SHP77 treated with DMSO at 0.1 percent for 48 hours (cell line): ENCODE measurements at regions not wholly inside any gene's neighbourhood (a gene's known extent, or its start where the extent isn't known, plus 50 kb on each side); places are given as distances from the start of the nearest gene placed in this dataset.
"Not testable (repeated sequence)": the region's sequence is repeated elsewhere in the genome, so short reads cannot be mapped to it uniquely, and the experiment has no call there.

ENCODE experiments used
- DNase-seq: peaks from one replicate; lab custom pipeline; 2025; lab: John Stamatoyannopoulos, UW

DNA sequence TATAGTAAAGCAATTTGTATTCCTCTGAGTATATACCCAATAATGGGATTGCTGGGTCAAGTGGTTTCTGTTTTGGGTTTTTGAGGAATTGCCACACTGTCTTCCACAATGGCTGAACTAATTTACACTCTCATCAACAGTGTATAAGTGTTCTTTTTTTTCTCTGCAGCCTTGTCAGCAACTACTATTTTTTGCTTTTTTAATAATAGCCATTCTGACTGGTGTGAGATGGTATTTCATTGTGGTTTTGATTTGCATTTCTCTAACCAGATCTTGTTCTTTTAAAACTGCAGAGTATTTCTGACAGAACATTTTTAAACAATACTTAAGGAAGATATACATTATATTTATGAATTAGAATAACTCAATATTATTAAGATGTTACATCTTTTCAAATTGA lies 1140.5 kb upstream of the CNTN5 start:
- no peak for DNase-seq

DNA sequence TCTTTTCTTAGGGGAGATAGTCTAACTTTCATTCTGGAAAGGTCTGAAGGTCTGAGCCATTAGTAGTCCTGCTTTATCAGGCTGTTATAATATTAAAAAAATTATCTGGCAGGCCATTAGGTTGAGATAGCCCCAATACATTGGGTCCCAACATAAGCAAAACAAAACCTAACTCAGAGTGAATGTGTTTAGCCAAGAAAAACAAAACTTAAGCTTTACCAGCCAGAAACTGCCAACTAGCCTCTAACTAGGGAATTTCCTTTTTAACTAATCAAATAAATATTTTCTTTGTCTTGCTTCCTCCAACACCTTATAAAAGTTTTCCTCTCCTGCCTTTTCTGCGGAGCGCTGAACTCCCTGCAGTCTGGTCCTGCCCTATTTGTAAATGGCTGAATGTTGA lies 1137.7 kb upstream of the CNTN5 start:
- no peak for DNase-seq

DNA sequence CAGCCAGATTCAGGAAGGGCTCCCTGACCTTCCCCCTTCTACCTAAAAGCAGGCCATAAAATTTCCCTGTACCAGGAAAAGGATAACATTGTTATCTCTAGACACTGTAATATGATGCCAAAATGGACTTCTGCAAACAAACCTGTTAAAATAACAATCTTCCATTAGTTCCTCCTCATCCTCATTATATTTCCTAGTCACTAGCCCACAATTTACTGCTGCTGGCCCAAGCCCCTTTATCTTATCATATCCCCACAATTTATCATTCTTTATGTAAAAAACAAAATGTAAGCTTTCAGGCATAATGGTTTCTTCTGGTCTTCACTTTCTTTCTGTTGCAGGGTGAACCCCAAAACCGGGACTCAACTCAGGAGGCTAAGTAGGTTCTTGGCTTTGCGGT lies 1132.1 kb upstream of the CNTN5 start:
- no peak for DNase-seq

DNA sequence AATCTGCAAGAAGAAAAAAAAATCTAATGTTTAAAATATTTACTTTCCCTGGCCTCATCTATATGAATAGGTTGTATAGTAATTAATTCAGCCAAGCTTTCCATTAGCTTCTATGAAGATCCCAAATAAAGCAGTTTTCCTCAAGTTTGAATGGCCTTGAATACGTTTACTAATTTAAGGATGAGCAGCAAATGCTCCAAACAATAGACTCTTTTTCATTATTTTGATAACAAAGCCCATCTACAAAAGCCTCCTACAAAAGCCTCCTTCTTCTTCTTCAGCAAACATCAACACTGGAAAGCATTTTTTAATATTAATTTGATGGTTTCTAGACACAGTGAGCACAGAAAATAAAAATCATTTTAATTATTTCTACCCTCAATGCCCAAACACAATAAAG lies 1130.3 kb upstream of the CNTN5 start:
- no peak for DNase-seq

DNA sequence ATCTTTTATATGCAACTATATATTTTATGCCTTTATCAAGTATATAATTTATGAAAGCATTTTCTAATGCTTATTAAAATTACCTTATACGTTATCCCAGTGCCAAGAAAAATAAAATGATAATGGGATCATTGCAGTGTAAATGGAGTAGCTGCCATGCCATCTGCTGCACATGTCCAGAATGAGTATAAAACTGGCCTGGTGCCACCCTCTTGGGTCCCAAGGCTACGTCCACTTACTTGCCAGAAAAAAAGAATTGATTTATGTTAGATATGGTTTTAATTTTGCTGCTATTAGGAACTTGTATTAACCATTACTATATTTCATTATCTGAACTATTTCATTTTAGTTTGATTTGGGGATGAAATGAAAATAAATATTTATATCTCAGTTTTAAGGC lies 1127.1 kb upstream of the CNTN5 start:
- DNase-seq = peak; percentile 47

DNA sequence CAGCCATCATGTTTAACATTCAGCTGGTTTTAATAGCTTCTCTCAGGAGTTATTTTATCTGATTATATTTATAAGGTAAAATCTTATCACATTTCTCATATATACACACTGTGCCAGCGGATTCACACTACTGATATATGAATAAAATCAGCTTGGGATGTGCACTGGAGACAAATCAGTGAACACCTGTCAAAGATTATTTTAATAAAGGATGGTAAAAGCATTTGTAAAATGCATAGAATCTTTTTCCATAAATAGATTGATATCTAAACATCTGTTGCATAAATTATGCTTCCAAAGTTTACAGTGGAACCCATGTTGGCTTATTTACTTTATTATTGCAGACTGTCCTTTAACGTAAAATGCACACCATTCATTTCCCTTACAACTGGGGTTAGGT lies 1125.8 kb upstream of the CNTN5 start:
- no peak for DNase-seq

DNA sequence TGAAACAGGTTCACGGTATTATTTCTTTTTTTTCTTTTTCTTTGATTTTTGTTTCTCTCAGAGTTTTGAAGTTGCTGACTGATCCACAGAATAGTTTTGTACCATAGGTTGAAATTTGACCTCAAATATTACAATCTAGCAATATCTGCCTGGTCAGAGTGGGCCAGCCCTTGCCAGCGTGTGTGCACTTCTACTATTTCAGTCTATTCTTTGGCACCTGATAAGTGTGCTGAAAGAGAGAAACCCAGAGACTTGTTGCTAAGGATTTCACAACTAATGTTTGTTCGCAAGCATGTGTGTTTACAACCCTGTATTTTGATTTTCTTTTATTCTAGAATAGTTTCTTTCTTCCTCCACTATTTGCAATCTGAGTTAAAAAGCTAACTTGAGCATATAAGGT lies 1125.2 kb upstream of the CNTN5 start:
- no peak for DNase-seq

DNA sequence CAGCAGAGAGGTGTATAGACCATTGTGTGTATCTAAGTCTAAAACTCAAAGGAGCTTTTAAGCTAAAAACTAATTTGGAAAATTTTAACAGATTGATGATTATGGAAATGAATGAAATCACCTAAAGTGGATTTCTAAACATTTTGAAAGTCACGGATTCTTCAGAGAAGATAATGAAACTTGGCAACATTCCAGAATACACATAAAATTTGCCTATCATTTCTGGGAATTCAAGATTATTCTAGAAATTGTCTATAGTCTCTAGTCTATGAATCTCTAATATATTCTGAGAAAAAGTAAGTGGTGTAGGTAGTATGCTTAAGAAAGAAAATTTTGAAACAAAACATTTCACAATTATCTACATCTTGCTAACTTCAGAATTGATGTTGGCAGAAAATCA lies 1117.9 kb upstream of the CNTN5 start:
- DNase-seq = no peak

DNA sequence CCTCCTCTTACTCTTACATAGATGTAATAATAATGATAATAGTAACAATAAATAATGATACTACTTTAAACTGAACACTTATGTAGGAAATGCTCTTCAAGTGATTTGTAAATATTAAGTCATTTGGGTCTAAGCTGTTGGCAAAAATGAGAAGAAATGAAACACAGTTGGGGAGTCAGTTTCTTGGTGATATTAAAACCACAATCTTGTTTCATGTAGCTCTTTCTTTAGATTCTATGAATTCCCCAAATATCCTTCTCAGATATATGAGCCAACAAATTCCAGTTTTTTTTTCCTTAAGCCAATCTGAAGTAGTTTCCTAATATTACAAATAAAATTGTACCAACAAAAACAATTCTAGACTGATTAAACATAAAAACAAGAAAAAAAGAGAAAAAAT lies 1115.6 kb upstream of the CNTN5 start:
- no peak for DNase-seq

DNA sequence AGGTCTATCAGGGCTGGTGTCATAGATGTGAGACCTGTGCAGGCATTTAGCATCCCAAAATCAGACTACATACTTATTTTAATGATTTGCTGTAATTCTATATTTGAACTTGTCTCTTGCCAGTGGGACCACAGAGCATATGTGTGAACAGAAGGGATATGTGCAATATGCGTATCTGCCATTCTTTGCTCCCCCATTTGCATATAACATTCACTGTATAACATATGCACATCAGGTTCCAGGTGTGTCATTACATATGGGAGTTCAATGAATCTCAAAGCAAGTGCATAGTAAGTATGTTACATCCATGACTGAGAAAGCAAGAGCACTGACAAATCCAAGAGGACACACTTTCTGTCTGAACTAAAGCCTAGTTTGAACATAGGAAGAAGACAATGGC lies 1115.1 kb upstream of the CNTN5 start:
- no peak for DNase-seq

DNA sequence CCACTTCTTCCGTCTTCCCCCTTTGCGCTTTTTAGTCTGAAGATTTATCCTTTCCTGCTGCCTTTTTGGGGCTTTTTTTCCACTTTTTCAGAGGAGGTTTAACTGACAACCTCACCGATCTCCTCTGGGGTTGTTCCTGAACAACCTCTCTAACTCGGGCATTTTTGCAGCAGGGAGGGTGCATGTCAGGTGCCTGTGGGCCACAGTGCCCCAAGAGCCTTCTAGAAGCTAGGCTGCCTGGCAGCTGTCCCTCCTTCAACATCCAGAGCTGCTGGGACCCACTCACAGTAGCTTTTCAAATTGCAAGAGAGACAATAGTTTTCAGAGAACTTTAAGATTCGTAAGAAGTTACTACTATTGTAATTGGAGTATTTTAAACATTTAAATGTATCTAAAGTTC lies 1112.4 kb upstream of the CNTN5 start:
- no peak for DNase-seq

DNA sequence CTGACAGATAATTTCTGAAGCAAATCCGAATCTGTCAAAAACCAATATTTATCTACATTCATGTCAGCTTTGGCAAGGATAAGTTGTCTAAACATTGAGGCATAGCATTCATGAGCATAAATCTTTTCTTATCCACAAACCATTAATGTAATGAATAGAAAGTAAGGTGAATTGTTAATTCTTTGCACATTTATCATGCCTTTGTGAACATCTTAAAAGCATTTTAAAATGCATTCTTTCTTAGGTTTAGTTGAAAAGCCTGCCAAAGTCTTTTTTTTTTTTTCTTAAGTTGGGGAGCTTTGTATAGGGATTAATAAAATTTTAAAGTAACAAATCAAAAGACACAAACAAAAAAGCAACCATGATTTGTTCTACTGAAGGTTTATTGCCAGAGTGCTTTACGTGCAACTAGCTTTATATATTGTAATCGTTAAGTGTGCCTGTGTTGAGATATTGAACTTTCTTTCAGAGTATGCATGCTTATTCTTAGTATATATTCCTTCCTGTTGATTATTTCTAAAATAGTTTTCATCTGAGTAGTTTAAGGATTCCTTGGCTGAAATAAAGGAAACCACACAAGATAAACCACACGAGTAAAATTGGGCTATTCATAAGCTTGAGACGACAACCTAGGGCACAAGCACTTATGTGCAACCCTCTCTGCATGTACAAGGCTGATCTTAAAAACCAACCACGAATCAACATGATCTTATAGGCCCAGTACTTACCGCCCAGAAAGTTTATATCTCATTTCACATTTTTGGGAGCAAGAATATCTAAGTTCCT lies 1110.9 kb upstream of the CNTN5 start:
- no peak for DNase-seq

DNA sequence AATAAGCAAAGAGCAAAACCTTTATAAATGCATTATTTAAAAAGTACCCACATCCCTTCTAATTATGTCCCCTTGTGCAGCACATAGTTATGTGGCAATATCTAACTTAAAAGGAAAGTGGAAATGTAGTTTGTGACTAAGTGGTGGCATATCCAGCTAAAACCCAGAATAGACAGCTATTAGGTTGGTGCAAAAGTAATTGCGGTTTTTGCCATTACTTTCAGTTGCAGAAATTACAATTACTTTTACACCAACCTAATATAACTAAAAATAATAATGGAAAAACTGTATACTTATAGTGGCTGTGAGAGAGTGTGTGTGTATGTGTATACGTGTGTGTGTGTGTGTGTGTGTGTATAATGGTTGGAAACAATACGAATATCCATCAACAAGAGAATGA lies 1108.1 kb upstream of the CNTN5 start:
- no peak for DNase-seq

DNA sequence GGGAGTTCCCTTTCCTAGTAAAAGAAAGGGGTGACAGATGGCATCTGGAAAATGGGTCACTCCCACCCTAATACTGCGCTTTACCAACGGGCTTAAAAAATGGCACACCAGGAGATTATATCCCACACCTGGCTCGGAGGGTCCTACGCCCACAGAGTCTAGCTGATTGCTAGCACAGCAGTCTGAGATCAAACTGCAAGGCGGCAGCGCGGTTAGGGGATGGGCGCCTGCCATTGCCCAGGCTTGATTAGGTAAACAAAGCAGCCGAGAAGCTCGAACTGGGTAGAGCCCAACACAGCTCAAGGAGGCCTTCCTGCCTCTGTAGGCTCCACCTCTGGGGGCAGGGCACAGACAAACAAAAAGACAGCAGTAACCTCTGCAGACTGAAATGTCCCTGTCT lies 1097.8 kb upstream of the CNTN5 start:
- not testable (repeated sequence) for DNase-seq

DNA sequence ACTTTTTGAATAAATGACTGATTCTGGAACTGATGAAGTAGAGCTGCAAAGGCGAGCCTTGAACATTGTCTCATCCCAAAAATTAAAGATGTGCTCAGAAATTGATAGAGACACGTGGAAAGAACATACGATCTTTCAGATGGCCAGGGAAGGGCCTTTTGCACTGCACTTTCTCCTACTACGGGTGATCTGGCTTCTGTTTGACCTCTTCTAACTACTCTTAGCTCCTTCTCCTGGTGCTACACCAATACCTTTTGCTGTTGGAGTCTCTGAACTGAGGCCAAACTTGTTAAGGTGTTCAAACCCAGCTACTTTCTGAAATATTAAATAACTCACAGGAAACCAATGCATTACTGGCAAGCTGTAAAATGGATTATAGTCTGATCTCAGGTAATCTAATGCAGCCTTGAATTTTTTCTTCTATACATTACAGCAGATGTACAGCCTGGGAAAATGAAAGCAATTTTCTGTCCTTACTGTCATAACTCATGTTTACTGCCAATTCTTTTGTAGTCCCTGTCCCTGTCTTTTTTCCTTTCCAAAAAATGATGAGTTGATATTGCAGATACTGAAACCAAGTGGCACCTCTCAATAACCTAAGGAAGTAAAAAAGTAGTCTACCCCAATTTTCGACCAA lies 1086.1 kb upstream of the CNTN5 start:
- DNase-seq = no peak

DNA sequence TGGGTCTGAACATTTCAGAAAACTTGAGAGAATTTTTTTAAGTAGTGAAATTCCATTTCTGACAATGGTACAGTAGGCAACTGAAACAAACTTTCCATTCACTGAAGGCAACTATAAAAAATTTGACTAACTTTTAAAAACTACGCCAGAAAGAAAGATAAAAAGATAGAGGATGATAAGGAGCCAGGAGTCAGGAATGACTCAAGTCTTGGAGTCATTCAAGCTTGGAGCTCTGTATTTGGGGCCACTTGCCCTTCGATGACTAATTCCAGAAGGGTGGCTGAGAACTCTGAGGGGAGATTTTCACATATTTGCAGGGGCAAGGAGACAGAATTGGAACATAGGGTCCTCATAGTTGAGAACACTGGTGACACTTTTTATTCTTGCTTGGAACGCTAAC lies 1083.2 kb upstream of the CNTN5 start:
- no peak for DNase-seq

DNA sequence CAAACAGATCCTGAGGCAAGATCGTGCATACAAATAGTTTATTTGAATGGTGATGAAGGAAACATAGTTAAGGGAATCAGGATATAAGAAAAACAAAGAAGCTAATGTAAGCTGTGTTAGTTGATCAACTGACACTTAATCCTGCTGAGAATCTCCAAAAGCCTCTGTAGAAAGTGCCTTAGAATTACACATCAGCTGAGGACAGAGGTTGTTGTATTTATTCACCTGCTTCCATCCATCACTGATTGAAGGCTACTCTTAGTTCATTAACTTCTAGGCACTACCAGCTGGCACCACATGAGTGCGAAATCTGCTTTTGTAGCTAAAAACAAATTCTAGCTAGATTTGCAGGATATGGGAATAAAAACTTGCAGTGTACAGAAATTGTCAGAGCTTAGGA lies 1082.0 kb upstream of the CNTN5 start:
- DNase-seq = peak; percentile 59

DNA sequence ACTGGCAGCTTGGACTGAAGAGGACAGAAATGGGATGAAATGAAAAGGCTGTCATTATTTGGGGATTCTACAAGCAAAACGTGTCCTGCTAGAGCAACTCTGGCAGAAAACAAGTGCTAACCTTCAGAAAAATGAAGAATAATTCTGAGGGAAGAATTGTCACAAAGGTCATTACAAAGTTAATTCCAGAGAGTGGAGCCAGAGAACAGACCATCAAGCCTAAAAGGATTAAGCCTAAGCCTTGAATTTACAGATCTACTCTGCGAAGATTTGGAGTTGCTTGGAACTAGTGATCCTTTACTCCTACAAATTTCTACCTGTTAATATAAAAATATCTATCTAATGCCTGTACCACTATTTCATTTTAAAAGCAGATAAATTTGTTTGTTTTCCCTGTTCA lies 1077.3 kb upstream of the CNTN5 start:
- DNase-seq = no peak

DNA sequence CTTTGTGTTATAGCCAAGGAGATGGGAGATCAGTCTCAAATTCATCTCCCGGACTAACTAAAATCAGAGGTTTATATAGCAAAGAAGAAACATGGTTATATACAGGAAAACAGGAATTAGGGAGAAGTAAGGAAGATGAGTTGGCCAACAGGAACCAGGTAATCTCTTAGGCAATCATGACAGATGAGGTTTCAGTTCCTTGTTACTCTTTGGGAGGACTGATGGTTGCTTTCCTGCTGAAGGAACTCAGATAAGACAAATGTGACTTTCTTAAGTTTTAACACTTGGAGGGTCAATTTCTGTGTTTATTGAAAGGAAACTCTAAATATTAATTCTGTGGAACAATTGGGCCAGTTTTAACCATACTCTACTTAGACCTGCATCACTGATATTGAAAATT lies 1072.0 kb upstream of the CNTN5 start:
- no peak for DNase-seq

DNA sequence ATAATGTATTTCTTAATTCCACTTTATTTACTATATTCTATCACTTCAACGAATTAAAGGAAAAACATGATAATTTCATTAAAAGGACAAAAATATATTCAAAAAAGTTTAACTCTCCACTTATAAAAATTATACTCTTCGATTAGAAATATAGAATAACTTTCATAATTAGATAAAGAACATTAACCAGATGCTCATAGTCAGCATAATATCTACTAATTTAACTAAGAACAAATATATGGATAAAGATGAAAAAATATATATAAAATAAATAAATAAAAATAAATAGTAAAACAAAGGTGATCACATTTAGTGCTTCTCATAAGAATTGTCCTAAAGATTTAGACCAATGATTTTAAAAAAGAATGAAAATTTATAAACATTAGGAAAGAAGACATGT lies 1065.2 kb upstream of the CNTN5 start:
- no peak for DNase-seq

DNA sequence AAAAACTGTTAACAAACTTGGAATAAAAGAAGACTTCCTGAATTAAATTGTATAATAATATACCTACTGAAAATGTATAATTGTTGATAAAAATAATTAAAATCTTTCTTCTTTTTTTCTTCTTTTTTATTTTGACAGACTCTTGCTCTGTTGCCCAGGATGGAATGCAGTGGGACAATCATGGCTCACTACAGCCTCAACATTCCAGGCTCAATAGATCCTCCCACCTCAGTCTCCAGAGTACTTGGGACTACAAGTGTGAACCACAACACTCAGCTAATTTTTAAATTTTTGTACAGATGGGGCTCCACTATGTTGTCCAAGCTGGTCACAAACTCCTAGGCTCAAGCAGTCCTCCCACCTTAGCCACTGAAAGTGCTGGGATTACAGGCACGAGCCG lies 1063.8 kb upstream of the CNTN5 start:
- no peak for DNase-seq

DNA sequence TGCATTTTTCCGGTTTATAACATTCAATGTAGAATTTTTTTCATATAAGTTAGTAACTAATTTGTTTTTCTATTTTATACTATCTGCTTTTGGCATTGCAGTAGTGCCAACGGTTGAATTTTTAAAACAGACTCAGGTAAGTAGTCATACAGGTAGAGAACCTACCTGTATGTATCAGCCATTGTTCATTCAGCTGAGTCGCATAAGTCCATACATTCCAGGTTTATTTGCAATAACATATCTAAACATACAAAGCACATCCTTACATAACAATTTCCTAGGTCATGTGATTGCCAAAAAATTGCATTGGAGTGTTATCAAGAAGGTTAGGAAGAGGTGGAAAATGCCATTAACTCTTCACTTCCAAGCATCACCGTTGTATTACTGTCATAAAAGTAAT lies 1059.3 kb upstream of the CNTN5 start:
- DNase-seq = no peak

DNA sequence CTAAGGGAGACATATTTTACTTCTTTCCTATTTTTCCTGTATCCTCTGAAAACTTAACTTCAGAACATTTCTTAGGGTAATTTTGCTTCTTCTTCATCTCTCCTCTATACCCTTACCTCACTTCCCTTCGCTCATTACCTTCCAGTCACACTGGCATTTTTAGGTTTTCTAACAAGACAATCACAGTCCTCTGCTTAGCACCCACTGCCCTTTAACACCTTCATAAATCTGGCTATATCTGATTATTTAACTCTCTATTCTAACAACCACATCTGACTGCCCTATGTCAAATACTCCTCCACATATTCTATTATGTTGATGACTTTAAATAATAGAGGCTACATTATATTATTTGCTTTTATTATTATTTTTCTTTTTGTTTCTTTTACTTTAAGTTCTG lies 1058.0 kb upstream of the CNTN5 start:
- no peak for DNase-seq
